ENCODE measurements at regions not wholly inside any gene's neighbourhood (a gene's known extent, or its start where the extent isn't known, plus 50 kb on each side); places are given as distances from the start of the nearest gene placed in this dataset.

DNA sequence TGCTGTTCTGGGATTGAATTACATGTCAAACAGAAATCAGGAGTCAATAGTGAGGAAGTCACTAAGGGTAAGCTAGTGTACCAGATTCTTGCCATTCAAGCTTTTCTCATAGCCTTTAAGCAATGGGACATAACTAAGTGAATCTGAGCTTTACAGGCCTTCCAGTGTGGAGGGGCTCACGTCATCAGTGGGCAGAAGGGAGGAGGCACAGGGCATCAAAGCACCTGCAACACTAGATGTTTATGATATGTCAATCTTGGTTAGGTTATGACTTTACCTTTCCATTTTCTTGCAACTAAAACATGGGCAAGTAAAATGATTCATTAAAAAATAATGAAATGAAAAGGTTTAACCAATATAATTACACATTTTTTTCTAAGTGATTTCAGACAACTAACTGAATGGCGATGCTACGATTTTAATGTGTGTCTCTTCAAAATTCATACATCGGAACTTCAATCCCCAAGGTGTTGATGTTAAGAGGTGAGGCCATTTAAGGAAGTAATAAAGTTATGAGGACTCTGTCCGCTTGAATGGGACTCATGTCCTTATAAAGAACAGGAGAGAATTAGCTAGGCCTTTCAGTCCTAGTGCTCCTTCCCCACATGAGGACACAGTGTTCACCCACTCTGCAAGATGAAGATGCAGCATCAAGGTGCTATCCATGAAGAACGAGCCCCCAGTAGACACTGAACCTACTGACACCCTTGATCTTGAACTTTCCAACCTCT, 1169.2 kb upstream of the NXPH2 start:
- DNase-seq (ENCODE audit: low spot score) = no peak

DNA sequence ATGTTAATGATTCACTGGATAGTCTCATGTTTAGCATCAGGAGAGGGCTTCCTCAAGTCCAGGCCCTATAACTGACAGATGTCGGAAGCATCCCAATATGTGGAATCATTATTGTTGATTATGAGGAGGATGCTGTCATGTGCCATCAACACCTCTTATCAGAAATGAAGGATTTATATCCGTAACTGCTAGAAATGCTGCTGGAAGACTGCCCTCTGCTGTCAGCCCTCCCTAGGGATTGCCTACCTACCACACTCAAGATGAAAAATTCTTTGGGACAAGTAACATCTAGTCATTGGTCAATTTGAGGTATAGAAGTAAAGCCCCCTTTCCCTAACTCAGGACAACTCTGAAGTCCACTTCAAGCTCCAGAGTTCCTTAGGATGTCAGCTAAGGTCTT, 1166.5 kb upstream of the NXPH2 start:
- DNase-seq (ENCODE audit: low spot score) = no peak

DNA sequence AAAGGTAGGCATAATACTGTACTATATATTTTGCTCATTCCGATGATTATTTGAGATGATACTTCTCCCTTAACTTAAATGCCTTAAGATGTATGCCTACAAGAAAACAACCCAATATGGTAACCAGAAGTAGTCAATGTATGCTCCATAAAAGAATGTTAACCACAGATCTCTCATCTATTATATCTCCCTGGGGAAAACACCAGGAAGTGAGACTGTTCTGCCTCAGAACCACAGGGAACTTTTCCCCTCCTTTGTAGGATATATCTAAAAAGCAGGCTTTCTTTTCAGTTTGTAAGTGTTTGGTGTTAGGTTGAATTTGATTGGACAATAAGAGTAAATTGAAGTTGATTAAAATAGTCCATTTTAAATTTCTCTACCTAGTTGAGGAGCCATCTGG, 1160.5 kb upstream of the NXPH2 start:
- no peak for DNase-seq (ENCODE audit: low spot score)

DNA sequence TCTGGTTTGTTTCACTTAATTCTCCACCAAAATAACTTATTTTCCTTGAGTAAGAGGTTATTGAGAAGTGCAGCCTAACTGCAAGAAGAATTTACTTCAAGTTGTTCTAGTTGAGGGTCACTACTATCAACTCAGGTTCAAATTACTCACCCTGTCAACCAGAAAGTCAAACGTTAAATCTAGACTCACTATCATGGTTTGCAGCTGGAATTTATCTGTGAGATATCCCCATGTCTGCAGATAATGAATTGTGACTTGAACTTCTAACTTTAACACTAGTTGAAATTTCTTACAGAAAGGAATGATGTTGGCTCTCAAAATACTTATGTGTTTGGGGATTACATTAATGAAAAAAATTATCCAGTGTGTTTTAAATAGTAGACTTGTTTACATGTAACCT, 1145.7 kb upstream of the NXPH2 start:
- no peak for DNase-seq (ENCODE audit: low spot score)

DNA sequence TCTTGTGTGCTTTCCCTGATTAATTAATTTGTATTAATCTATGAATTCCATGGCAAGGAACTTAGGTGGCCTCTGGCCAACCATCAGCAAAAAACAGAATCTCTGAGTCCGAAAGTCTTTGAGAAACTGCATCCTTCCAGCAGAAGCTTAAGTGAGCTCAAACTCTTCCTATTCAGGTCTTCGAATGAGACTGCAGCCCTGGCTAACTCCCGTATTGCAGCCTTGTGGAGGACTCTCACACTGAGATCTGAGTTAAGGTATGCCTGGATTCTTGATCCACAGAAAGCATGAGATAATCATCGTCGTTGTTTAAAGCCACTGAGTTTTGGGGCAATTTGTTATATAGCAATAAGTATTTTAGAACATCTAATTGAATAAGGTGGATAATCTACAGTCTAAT, 1143.9 kb upstream of the NXPH2 start:
- DNase-seq (ENCODE audit: low spot score) = no peak

DNA sequence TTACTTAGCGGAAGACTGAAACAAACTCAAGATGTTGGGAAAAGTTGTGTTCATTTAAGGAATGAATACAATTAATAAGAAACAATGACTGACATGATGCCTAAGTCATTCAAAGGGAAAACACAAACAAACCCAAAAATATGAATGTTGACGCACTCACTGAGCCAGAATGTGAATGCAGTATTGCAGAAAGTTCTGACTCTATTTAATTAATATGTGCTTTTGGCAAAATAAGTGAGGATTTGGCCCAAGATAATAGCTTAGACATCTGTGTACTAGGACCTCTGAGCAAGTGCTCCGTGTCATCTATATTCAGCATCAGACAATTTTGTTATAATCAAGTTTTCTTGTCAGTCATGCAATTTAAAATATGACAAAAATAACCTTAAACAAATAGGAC, 1138.8 kb upstream of the NXPH2 start:
- no peak for DNase-seq (ENCODE audit: low spot score)

DNA sequence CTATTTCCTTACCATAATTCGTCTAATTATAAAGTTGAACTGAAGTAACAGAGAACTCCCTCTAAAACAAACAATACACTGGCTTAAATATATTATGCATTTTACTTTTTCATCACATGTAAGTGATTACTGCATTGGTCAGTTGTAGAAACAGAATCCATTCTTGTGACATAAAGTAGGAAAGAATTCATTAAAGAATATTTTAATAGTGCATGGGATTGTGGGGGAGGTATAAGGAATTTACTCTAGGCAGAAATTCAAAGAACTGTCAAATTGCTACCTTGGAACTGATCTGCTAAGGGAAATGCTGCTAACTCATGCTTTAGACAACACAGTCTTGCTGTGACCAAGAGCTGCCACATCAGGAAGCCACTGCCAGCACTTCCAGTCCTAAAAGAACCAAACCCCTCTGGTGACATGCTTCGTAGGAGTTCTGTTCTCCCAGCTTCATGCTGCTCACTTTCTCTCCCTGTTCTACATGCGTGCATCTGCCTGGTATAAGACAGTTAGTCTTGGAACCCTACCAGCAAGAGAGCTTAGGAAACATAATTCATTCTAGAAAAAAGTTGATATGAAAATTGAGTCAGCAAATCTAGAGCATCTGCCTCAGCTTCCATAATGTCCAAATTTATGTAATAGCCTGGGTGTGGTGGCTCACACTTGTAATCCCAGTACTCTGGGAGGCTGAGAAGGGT, 1137.6 kb upstream of the NXPH2 start:
- no peak for DNase-seq (ENCODE audit: low spot score)

DNA sequence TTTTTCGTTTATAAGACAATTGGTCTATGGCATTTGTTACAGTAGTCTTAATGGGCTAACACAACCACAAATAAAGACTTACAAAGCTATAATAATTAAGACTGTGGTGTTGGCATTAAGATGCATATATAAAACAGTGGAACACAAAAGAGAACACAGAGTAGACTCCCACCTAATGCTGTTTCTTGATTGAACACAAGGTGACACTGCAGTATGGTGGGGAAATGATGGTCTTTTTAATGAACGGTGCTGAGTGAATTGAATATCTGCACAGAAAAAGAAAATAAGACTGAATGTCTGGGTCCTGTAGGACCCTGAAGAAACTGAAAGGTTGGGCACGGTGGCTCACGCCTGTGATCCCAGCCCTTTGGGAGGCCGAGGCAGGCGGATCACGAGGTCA, 1136.6 kb upstream of the NXPH2 start:
- no peak for DNase-seq (ENCODE audit: low spot score)

DNA sequence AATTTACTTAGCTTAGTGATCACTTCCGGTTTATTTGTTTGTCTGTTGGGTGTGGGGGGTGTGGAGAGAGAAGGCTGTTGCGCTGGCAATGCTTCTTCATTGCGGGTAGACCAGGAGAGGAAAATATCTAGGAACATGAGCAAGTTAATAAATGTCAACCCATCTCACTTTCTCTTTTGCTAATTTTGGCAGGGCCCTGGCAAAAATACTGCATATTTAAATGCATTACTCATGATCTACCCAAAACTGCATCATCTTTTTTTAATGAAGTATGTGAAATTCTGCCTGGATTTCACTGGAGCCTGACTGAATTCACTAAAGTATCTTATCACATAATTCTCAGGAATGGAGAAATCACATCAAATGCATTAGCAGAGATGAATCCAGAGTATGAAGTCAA, 1131.0 kb upstream of the NXPH2 start:
- DNase-seq (ENCODE audit: low spot score) = no peak

DNA sequence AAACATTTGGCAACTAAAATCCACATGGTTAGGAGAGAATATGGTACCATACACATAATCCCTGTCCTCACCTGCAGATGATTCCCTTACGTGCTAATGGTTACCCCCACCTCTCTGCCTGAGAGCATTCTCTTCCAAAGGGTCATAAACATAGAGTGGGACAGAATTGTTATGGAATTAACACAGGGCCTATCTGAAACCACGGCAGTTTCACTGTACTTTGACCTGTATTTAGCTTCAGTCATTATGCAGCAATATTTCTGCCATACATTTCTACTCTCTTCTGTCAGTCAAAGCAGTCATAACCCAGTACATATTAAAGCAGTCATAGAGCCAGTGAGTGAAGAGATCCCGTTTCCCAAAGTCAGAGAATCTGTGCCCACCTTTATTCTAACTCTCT, 1128.9 kb upstream of the NXPH2 start:
- no peak for DNase-seq (ENCODE audit: low spot score)

DNA sequence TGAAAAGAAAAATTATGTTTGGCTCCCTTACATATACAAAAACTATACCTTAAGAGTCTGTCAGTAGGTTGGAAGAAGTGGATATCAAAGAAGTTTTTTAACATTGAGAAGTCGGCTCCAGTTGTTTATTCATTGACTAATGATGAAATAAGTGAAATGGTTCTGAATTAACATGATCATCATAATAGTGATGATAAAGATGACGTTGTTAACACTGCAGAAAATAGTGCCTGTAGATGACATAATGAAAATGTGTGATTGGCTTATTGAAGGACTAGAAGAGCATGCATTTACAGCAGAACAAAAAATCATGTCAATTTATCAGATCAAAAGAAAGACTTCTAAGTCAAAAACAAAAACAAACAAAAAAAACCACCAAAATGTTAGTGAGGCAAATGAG, 1125.4 kb upstream of the NXPH2 start:
- no peak for DNase-seq (ENCODE audit: low spot score)

DNA sequence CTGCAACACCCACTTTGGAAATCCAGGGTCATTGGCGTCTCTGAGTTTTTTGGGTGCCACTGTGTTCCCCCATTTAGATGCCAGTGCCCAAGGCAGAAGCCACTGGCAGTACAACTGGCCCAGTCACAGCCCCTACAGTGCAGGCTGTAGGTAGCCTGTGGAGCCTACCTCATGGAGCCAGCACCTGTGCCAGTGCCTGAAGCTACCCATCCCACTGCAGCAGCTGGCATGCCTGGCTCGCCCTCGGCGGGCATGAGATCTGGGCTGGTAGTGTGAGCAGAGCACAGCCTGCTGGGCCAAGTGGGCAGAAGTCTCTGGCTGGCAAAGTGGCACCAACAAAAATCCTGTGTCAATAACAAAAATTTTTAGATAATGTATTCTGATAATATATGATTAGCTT, 1111.4 kb upstream of the NXPH2 start:
- no peak for DNase-seq (ENCODE audit: low spot score)

DNA sequence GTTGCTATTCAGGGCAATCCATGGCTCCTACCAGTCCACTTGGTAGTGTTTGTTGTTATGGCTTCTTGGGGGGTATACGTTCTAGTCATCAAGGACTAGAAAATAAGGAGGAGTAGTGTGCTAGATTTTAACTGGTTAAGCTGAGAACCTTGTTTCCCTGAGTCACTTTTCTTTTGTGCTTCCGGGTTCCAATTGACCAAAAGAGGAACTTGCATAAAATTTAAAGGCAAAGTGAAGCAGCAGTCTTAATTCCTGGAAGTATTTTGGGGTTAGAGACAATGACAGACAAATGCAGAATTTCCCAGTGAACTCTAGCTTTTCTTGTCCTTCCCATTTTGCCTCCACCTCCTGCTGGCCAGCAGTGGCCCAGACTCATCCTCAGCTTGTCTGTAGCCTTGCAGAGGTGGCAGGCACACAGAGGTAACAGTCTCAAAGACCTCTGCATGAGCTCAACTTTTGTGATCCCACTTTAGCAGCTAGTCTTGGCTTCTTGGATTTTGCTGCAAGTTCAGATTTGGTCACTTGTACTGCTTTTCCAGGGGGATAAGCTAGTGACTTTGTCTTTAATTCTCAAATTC, 1105.8 kb upstream of the NXPH2 start:
- DNase-seq (ENCODE audit: low spot score) = no peak

DNA sequence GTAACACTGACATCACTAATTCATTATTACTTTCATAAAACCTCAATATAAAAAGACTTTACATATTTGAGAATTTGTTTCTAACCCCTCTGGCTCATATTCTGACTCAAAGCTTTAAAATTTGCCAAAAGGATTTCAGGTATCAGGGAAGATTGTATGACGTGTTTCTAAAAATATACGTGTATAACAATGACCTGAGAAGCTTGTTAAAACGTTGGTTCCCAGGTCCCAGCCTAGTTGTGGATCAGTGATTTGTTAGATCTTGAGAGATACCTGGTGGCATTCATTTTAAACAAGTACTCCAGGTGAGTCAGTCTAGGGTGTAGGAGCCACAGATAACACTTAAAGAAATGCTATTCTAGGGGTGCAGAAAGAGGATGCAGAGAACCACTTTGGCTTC, 1096.8 kb upstream of the NXPH2 start:
- DNase-seq (ENCODE audit: low spot score) = no peak

DNA sequence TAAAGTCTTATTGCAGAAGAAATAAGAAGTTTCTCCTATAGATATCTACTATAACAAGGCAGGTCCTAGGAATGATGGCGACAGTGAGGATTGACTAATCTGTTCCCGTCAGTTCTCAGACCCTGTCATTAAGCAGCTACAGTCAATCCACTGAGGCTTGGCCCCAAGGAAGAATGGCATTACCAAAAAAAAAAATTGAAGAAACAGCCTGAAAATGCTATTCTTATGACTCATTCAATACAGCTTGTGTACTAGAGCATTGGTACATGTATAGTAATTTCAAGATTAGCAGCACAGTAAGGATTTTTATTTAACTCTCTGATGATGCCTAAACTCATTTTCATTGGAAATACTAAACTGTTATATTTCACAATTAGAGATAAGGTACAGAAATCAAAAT, 1096.1 kb upstream of the NXPH2 start:
- no peak for DNase-seq (ENCODE audit: low spot score)

DNA sequence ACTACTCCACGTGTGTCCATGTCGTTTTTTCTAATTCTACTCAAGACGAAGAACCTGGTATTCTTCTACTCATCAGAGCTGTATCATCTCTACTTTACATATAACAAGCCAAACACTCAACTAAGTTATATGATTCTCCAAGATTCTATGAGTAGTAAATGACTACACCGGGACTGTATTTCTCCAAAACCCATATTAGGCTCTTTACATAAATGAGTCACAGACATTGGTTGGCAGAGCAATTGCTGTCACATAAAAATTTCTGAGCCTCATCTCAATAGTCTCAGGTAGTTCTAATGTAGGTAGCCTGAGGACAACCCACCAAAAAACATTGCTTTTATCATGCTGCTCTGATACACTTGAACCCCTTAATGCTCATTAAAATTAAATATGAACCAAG, 1092.3 kb upstream of the NXPH2 start:
- no peak for DNase-seq (ENCODE audit: low spot score)

DNA sequence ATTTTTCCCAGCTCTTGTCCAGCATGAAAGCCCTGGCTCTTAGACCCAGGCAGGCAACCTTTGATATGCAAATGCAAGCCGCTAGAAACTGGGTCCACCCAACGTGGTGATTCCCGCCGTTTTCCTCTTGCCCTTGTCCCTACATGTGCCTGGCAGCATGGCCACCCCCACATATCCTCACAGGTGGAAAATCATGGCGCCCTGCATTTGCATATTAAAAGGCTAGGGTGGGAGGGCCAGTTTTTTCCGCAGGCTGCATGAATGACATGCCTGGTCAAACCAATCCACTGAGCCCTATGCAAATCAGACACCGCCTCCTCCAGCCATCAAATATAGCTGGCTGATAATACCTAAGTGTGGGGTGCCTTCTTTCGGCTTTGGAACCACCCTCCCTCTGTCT, 1091.8 kb upstream of the NXPH2 start:
- no peak for DNase-seq (ENCODE audit: low spot score)

DNA sequence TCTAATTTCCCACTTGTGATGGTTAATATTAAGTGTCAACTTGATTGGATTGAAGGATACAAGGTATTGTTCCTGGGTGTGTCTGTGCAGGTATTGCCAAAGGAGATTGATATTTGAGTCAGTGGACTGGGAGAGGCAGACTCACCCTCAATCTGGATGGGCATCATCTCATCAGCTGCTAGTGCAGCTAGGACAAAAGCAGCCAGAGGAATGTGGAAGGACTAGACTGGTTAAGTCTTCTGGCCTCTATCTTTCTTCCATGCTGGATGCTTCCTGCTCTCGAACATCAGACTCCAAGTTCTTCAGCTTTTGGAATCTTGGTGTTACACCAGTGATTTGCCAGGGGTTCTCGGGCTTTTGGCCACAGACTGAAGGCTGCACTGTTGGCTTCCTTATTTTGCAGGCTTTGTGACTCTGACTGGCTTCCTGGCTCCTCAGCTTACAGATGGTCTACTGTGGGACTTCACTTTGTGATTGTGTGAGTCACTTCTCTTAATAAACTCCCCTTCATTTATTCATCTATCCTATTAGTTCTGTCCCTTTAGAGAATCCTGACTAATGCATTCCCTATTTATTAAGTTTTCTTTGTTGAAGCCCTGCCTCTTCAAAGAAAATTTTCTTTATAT, 1087.5 kb upstream of the NXPH2 start:
- DNase-seq (ENCODE audit: low spot score) = no peak

DNA sequence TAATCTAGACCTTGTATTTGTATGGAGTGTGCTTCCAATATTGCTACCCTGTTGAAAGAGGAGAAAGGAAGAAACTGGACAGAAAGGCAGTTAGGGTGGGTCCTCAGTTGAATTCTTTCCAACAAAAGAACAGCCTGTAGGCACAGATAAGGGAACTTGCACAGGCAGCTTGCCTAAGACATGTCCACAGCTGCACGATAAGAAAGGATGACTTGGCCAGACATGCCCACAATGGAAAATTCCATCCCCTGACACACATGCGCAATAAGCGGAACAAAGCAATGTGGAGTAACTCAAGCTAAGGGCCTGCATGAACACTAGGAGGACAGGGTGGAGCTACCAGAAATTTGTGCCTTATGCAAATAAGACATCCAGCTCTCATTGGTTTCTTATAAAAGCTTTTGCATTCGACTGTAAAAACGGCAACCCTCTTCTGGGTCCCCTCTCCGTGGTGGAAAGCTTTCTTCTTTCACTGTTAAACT, 1084.7 kb upstream of the NXPH2 start:
- no peak for DNase-seq (ENCODE audit: low spot score)

DNA sequence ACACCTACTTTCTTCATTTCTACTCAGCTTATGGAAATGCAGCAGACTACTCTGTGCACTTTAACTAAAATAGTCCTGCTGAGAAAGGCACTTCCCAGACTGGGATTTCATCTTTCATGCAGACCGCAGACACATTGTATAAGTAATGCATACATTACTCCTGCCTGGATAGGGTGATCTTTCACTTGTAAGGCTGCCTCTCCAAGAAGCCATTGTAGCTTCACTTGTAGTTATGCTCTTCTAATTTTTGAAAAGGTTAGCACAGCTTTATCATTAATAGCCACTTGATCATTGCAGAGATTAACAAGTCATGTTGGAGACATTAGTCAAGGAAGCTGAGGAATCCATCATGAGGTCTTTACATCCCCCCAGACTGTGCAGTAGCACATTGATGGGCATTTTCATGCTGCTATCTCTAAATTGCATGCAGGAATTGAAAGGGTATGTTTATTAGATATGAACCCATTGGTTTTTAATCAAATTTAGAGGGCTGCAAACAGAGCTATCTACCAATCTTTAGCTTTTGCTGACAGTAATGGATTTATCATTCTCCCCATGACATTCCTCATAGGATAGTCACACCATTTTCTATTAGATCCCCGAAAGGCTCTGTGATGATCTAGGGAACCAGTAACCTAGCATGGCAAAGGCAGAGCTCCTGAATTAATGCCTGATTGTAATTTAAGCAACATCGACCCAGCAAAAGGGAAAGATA, 1074.7 kb upstream of the NXPH2 start:
- no peak for DNase-seq (ENCODE audit: low spot score)

DNA sequence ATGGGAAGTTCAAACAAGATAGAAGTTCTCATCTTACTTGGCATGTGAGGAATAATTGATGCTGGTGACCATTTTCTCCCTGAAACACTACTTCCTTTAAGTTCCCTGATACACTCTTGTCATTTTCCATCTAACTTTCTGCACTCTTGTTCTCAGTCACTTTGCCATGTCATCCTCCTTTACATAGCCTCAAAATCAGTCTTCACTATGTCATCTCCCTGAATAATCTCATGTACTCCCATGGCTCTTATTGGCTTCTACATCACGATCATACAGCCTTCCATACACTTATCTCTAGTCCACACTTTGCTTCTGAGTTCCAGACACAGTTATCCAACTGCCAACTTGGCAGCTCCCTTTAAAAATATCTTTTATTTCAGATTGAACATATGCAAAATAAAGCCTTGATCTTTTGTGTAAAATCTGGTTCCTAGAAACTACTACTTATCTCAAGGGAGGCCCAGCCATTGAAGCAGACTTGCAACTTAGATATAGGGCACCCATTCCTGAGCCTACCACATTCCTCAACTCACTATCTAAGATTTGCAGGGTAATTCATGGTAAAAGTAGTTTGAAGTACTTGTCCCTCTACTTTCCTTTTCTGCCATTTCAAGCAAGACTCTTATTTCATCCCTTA, 1070.2 kb upstream of the NXPH2 start:
- DNase-seq (ENCODE audit: low spot score) = no peak

DNA sequence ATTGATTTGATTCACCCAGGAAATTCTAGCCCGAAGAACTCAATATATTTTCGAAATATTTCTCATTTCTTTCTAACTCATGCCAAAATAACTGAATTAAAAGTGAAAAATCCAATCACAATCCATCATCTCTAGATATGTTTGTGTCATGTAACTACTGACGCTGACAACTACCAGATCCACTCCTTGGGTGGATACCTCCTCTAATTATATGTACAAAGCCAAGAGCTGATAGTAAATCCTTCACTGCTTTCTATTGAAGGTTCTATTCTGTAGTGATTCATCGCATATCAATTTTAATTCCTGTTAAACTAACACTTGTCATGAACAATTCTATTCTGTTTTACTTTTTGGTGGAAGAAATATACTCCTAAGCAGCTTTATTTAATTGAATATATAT, 1056.6 kb upstream of the NXPH2 start:
- no peak for DNase-seq (ENCODE audit: low spot score)

Measured in mucosa of gallbladder (tissue), 1 donor.